ENCODE measurements at regions not wholly inside any gene's neighbourhood (a gene's known extent, or its start where the extent isn't known, plus 50 kb on each side); places are given as distances from the start of the nearest gene placed in this dataset.

GRCh38 chr2:171254666-171255065 lies 94.0 kb upstream of the TLK1 start:
- TF ChIP-seq ATF2 (CRISPR knock-in tag; IDR thresholded peaks at IDR 0.05; ENCODE audit: borderline replicate concordance, low read depth) (no peak), ATF3 (CRISPR knock-in tag; conservative IDR thresholded peaks at IDR 0.05) (no peak), CTCF (IDR thresholded peaks at IDR 0.05) (no peak), USF2 (CRISPR knock-in tag; IDR thresholded peaks at IDR 0.05) (no peak), CREB1 (CRISPR knock-in tag; IDR thresholded peaks at IDR 0.05) (no peak), RORB (CRISPR knock-in tag; IDR thresholded peaks at IDR 0.05) (no peak)
